HG02571 (cell line): ENCODE measurements at regions not wholly inside any gene's neighbourhood (a gene's known extent, or its start where the extent isn't known, plus 50 kb on each side); places are given as distances from the start of the nearest gene placed in this dataset.

Experiments
- ATAC-seq: cut with Tn5 transposase; IDR thresholded peaks from one replicate; pipeline ENCODE4 v1.9.1; 2021; ENCODE audit warnings: mild to moderate bottlenecking, moderate library complexity; ENCODE audit not compliant: unreplicated experiment

DNA sequence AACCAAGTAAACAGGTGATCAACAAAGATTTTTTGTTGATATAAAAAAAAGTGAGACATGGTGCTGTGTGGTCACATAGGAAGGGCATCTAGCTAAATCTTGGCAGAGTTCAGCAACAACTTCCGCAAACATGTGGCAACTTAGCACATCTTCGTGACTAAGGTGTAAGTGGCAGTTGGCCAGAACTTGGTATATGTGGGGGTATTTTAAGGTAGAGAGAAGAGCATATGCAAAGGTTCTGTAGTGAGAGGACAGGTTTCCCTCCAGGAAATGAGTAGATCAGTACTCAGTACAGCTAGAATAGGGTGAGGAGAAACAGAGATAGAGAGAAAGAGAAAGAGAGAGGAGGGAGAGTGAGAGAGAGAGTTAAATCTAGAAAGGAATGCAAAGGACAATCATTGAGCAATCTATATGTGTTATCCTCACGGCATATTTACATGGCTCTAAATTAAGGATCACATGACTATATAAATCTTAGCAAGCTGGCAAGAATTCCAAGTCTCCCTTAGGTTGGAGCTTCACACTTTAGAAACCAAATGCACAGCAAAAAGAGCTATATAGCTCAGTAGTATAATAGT is 227.7 kb upstream of the HMGA2 start:
- ATAC-seq, result no peak

DNA sequence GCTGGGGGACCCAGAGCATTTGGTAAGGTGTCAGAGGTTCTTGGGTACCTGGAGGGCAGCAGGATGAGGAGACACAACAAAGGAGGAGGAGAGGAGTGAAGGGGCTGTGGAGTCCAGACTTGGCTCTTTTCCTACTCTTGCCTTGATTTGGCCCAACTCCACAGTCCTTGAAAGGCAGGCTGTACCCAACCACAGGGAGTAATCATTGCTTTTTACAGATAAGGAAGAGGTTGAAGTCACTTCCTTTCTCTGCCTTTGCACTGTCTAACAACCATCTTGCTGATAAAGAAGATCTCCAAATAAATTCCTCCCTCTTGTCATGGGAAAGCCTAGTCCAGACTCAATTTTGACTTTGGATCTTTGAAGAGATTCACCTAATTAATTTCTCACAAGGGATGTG is 226.8 kb upstream of the HMGA2 start:
- no peak for ATAC-seq

DNA sequence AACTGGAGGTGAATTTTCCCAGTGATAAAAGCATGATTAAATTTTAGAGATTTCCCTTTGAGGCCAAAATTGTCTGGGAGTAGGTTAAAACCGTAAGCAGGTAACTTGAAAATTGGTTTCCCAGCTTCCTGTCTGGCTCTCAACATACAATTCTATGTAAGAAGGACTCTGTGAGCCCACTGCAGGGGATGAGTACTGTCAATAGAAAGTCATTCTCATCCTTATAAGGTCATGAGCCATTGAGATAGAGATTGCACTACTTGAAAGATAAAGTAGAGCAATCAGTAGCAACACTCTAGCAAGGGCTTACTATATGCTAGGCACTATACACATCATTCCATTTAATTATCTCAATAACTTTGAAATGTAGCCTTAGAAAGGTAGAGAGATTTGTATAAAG is 225.6 kb upstream of the HMGA2 start:
- ATAC-seq, result no peak

DNA sequence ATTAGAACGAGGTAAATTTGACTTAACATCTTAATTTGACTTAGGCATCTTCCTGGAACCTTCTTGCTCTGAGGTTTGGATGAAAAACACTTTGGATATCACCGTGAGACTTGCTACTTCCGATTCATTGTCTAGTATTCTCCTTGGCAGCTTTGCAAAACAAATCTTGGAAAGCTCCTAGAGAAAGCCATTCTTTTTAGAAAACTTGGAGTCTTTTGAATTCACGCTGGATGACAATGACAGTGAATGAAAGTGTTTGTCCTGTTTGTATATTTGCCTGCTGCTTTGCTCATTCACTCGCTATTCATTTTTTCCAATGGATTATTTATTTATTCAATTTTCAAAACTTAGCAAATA is 222.1 kb upstream of the HMGA2 start:
- ATAC-seq, result no peak

DNA sequence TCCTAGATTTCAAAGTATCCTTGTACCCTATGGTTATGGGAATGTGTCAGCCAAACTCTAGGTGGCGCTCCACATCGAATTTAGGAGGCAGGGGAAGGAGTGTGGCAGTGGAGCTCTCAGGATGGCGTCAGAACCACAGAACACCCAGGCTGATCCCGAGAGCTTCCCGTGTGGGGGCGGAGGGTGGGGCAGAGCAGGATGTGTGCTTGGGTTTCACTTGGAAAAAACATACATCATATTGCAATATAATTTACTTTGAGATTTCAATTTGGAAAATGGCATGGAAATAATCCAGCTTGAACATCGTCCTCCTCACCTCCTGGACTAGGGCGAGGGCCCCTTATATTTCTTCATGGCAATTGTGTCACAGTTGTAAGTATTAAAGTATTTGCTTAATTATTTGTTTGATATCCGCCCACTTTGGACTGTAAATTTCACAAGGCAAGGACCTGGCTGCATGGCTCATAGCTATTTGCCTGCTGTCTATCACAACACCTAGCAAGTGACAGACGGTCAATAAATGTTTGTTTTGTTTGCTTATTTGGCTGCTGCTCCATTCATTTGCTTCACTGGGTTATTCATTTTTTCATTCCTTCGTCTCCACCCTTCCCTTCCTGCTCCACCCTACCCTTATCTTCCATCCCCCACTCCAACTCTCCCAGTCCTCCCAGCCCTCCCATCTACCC is 221.5 kb upstream of the HMGA2 start:
- ATAC-seq, result no peak

DNA sequence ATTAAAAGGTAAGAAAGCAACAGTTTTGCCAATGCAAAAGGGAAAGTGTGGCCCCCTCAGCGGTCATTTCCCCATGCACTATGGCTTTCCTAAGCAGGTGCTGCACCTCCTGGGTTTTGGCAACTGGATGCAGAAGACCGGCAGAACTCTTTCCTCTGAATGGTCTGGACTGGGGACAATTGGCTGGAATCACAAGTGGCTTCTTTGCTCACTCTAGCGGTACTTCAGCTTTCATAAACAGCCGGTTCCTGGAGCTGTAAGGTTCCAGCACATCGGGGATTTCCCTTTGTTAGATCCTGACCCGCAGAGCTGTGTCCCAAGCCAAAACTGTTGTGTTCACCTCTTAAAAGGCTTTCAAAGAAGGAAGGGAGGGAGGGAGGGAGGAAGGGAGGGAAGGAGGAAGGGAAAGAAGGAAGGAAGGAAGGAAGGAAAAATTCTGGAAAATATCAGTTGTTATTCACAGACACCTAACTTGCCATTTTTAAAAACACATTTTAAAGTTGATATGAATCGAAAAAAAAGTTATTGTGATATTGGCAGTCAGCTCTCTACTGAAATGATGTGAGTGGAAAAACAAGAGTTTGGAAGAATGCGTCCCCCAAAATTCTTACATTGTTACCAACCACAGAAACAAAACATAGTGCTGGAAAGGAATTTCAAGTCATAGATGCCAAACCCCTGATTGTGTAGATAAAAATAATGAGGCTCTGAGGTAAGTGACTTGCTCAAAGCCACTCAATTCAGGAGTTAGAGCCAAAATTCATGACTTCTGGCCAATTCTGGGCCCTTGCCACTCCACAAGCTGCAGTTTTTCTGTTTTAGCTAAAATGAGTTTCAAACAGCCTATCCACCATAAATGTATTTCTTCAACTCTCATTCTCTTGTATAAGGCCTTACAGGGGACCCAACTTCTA is 220.6 kb upstream of the HMGA2 start:
- no peak for ATAC-seq

DNA sequence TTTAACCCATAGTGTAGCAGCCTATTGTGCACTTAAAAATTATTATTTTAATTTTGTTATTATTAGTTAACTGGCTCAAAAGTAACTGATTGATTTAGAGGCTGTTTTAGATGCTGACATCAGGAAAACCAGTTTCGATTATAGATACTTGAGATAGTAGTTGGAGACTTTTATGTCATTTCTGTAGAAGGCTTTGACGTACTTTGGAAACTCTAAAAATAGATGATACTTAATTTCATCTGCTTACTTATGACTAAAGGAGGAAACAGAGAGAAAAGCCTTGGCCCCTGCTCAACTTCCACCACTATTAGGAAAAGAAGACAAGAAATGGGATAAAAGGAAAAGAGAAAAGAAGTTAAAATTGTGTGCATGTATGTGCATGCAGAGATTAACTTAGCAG is 219.3 kb upstream of the HMGA2 start:
- ATAC-seq, result no peak

DNA sequence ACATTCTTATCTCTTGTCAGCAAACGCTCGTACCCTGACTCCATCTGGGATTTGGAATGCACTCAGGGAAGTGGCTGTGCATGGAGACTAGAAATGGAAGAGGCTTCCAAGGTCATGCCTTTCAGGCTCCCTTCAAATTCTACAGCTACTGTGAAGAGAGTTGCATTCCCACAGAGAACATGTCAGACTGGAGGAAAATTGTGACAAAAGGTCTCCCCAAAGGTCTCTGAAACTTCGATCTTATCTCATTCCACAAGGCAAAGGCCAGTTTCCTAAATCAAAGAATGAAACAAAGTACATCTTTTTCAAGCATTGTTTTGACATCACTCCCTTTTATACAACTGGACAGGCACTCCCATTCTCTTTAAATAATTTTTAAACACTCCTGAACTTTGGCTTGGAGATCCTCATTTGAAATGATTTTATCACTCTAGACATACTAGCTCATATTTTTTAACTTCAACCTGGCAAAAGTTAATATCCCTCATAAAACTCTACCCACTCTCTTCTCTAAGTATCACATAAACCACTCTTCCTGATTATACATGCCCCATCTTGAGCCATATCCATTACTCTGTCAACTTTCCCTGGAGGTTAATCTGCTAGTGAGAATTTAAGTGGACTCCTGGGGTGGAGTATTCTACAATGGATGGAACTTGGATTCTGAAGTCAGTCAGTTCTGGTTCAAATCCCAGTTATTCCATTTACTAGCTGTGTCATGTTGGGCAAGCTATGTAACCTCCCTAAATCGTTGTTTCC is 218.1 kb upstream of the HMGA2 start:
- no peak for ATAC-seq

DNA sequence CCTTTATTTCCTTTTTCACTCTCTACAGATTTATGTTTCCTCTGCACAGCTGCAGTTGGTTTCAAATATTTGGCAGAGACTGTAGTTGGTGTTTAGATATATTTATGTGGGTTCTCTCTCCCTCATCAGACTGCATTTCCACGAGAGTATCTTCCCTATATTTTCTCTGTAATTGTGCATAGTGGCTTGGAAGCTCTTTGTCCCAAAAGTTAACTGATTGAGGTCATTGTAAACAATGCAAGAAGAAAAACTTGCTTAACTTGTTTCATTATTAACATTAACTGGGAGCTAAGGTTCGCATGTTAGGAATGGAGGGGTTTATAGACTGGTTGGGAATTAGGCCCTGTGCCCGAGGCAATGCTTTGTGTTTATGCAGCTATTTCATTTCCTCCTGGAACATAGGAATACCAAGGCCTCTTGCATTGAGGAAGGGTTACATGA is 216.9 kb upstream of the HMGA2 start:
- no peak for ATAC-seq

DNA sequence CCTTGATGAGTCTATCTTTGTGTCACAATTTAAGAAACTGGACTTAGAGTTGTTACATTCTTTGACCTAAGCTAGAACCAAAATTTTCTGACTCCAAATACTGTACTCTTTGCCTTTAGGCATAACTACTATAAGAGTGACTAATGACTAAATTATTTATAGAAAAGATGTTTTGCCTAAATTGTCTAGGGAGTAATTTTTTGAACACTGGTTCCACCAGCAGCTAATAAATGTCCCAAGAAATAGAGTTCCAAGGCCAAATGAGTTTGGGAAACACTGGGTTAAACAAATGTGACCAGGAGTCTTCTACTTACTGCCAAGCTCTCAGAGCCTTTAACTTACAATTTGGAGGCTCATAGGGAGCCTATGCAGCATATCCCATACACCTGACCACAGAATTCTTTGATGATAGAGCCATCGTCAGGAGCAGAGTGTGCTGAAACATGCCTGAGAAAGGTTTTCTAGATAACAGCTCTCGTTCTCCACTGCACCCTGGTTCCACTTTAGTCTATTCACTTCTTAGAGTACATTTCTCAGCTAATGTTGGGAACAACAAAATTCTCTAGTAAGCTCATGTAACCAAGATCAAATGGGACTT is 215.9 kb upstream of the HMGA2 start:
- no peak for ATAC-seq

DNA sequence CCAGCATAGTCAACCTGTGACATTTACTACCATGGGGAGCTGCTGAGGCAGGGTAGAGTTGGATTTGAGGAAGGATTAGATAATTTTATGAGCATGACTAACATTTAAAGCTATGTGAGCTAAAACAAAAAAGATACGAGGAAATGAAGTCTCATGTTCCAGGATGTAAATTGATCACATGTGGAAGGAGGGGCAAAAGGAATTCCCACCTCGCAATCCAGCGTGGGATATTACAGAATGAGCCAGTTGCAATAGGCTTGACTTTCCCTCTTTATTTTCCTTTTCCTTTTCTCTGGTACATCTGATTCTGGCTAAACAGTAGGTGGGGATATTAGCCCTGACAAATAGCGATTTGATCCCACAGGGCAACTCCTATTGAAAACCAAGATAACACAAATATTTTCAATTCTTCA is 214.9 kb upstream of the HMGA2 start:
- ATAC-seq, result no peak

DNA sequence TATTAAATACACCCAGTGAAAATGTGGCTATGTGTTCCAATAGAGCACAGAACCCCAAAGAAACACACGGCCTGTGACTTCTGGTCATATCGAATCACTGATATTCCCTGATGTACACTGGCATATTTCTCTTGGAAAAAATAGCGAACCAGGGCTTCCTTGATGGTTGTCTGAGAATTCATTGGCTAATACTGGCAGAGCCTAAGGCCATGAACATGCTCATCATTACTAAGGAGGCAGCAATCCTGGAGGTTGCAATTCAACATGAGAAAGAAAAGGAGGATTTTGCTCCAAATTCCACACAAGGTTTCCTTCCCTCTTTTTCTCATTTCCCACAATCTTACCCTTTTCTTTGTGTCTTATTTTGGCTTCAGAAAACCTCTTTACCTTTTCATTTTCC is 212.9 kb upstream of the HMGA2 start:
- ATAC-seq, result no peak

DNA sequence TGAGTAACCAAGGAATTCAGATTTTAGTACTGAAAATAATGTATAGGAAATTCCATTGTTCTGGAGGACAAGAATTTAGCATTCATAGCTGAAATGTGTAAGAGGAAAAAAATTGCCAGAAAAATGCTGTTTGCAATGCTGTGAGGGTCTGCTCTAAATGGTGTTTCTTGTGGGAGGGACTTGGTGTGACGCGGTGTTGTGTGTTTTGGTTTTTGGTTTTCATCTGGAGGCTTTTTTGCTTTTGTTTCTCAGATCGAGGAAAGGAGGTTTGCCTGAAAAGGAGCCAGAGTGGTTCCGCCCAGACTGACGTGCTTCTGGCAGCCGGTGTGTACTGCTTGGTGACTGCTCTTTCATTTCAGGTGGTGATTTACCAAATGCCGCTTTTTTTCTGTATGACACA is 211.8 kb upstream of the HMGA2 start:
- ATAC-seq, result no peak

DNA sequence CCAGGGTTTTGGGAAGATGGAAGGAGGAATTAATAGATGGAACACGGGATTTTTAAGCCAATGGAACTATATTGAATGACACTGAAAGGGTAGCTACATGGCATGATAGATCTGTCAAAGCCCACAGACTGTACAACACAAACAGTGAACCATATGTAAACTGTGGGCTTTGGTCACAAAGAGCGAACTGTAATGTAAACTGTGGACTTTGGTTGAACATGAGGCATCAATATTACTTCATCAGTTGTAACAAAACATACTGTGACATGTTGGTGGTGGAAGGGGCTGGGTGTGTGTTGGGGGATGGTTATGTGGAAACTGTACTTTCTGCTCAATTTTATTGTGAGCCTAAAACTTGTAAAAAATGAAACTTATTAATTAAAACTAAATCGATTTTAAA is 210.6 kb upstream of the HMGA2 start:
- no peak for ATAC-seq

DNA sequence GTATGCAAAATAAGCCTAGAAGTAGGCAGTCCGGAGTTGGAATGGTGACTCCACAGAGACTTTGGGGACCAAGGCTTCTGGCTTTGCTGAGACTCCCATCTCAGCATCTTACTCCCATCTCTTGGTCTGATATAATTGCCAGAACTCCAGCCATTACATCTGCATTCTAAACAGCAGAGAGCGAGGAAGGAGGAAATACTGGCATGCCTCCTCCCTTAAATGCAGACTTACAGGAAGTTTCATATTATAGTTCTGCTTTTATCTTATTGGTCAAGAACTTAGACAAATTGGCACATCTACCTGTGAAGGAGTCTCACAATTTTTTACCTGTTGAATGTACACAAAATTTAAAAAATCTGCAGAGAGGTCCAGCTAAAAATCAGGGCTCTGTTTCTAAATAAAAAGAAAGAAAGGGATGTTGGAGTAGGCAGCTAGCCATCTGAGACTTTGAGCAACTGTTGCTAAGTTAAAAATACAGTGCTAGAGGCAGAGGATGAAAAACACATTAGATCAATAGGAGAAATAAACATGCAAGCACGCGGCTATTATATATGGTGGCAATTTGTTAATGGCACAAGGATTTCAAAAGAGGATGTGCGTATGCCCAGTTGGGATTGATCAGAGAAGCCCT is 209.9 kb upstream of the HMGA2 start:
- ATAC-seq, result no peak

DNA sequence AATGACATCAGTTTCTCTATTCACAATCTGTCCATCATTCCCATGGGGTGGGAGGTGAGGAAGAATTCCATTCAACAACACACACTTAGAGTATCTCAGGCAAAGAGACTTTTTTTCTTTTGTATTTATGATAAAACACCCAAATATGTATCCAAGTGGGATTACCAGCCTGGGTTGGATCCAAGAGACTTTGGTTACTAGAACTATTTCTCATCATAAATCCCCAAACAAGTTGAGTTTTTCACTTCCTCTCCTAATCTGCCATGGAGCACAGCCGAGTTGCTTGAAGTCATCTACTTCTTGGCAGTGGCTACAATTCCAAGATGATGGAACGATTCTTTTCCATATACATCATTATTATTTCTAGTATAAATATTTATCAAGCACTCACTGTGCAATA is 209.2 kb upstream of the HMGA2 start:
- no peak for ATAC-seq

DNA sequence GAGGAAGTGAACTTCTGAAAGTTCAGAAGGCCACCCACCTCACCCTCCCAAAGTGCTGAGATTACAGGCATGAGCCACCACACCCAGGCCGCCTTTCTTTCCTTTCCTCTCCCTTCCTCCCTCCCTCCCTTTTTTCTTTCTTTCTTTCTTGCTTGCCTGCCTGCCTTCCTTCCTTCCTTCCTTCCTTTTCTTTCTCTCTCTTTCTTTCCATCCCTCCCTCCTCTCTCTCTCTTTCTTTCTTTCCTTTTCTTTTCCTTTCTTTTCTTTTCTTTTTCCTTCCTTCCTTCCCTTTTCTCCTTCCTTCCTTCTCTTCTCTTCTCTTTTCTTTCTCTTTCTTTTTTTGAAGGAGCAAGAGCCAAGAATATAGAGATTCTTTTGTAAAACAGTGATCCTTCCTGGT is 208.3 kb upstream of the HMGA2 start:
- ATAC-seq, result no peak

DNA sequence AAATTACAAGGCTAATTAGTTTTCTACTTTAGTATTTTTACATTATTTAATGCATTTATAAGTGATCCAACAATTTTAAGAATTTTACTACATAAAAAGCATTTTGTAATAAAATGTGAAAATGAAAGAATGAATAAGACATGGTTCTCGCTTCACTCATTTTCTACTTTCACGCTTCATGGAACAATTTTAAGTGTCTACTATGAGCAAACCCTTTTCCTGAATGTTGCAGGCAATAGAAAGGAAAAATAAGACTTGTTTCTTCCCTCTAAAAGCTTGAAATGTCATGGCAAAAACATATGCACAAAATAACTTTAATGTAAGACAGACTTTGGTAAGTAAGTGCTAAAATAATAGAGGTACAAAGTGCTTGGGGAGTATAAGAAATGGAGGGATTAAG is 205.7 kb upstream of the HMGA2 start:
- no peak for ATAC-seq

DNA sequence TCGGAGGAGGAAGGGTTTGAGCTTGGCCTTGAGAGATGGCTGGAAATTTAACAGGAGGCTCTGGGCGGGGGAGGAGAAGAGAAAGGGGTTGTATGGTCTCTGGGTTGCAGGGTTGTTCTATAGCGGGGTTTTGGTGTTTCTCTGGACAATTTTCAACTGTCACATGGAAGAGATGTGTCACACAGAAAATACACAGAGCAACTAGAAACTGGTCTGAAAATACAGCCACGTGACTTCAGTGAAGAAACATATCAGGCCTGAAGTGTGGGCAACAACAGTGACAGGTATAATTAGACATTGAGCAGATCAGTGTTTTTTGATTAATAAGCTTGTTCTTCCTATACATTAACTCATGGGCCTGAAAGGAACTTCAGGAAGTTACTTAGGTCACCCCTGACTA is 205.3 kb upstream of the HMGA2 start:
- ATAC-seq, result no peak

DNA sequence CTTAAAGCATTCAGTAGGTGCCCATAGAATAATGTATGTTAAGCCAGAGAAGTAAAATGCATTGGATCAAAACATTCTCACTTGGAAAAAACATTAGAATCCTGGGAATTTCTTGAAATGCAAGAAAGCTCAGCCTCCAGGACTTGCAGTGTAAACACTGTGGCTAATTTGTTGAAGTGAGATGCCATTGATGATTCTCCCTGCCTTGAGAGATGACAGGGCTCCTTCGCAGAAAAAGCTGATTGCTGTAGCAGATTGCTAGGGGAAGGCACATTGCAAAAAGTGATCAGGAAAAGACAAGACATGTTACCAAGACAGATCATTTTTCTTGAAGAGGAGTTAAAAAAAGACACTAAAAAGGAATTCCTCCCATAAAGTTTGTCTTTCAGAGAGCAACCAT is 204.2 kb upstream of the HMGA2 start:
- no peak for ATAC-seq

DNA sequence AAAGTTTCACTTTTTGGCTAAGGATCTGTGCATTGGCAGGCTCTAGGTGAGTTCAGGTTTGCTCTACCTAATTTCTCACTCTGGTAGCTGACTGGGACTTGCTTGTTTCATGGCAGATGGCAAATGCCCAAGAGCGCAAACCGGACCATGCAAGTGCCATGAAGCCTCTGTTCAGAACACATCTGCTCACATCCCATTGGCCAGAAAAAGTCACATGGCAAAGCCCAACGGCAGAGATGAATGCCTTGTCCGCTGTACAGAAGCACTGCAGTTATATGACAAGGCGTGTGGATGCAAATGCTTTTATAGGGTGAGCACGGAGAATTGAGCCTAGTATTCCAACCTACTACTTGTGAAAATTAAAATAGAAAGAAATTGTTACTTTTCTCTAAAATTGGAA is 202.2 kb upstream of the HMGA2 start:
- no peak for ATAC-seq
